ENCODE measurements at regions not wholly inside any gene's neighbourhood (a gene's known extent, or its start where the extent isn't known, plus 50 kb on each side); places are given as distances from the start of the nearest gene placed in this dataset.

DNA sequence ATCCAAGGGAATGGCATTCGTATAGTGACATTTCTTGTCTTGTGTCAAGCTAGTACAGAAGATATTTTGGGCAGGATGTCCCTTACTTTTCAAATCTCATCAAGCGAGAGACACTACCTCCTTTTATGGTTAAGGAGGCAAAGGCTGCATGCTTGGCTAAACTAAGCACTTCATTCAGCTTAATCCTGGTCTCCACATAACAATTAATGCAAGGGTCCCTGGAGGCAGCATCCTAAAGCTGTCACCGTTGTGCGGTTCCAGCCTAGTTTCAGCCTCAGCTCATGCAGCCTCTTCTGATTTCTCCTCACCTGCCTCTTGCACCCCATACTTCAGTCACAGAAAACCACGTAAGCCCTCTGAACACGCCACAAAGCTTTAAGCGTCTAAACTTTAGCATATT lies 67.1 kb upstream of the SLC22A23 start:
- DNase-seq (ENCODE audit: extremely low spot score): no peak
- TF ChIP-seq ELF4 (IDR thresholded peaks at IDR 0.05) (no peak), FOXA1 (IDR thresholded peaks at IDR 0.05) (no peak), SP1 (IDR thresholded peaks at IDR 0.05) (no peak), TARDBP (IDR thresholded peaks at IDR 0.05) (no peak), CTBP1 (IDR thresholded peaks at IDR 0.05; ENCODE audit: borderline replicate concordance) (no peak), ARNT (IDR thresholded peaks at IDR 0.05) (no peak), FOXM1 (IDR thresholded peaks at IDR 0.05; ENCODE audit: borderline replicate concordance) (no peak), LEF1 (IDR thresholded peaks at IDR 0.05; ENCODE audit: borderline replicate concordance) (no peak)
- CTCF ChIA-PET: interaction anchor here (1.0 kb wide), 1 partner anchor 209 kb away, joined by 3 read pairs; no protein-coding TSS in a partner anchor
- POLR2A ChIA-PET: interaction anchor here (0.7 kb wide), 1 partner anchor 8 kb away, joined by 3 read pairs; no protein-coding TSS in a partner anchor

DNA sequence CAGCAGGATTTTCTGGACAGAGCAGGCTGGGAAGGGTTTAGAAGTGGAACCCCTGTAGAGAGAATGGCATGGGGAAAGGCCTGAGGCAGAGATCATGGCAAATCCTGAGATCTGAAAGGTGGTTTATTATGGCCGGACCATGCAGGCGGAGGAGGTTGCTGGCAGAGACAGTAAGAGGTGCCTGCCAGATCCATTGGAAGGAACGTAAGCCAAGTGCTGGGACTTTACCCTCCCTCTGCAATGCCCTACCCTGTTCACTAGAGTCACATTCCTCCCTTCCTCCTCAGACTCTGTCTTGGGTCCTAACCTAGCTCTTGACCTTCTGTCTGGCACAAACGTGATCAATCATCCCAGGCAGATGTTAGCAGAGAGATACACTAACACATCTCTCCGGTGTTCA lies 66.4 kb upstream of the SLC22A23 start:
- ChIA-PET POLR2A (no interaction called here), CTCF (interaction anchor here (1.0 kb wide), 1 partner anchor 210 kb away, joined by 3 read pairs; no protein-coding TSS in a partner anchor)
- TF ChIP-seq TARDBP (IDR thresholded peaks at IDR 0.05): no peak
- no peak for TF ChIP-seq LEF1 (IDR thresholded peaks at IDR 0.05; ENCODE audit: borderline replicate concordance)
- TF ChIP-seq NFRKB (IDR thresholded peaks at IDR 0.05): no peak
- TF ChIP-seq FOXM1 (IDR thresholded peaks at IDR 0.05; ENCODE audit: borderline replicate concordance): no peak
- TF ChIP-seq FOXK2 (IDR thresholded peaks at IDR 0.05): no peak
- TF ChIP-seq BHLHE40 (IDR thresholded peaks at IDR 0.05; ENCODE audit: borderline replicate concordance): no peak
- TF ChIP-seq SUZ12 (IDR thresholded peaks at IDR 0.05): no peak
- TF ChIP-seq FOXA1 (IDR thresholded peaks at IDR 0.05): no peak
- no peak for TF ChIP-seq ELF4 (IDR thresholded peaks at IDR 0.05)
- no peak for TF ChIP-seq ZNF384 (IDR thresholded peaks at IDR 0.05)
- TF ChIP-seq, protein P1, sequence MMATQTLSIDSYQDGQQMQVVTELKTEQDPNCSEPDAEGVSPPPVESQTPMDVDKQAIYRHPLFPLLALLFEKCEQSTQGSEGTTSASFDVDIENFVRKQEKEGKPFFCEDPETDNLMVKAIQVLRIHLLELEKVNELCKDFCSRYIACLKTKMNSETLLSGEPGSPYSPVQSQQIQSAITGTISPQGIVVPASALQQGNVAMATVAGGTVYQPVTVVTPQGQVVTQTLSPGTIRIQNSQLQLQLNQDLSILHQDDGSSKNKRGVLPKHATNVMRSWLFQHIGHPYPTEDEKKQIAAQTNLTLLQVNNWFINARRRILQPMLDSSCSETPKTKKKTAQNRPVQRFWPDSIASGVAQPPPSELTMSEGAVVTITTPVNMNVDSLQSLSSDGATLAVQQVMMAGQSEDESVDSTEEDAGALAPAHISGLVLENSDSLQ (IDR thresholded peaks at IDR 0.05): no peak
- TF ChIP-seq CTBP1 (IDR thresholded peaks at IDR 0.05; ENCODE audit: borderline replicate concordance): no peak
- no peak for TF ChIP-seq HDGF (IDR thresholded peaks at IDR 0.05; ENCODE audit: borderline replicate concordance)
- no peak for TF ChIP-seq L3MBTL2 (conservative IDR thresholded peaks at IDR 0.05)
- TF ChIP-seq SP1 (IDR thresholded peaks at IDR 0.05): no peak
- no peak for TF ChIP-seq ARNT (IDR thresholded peaks at IDR 0.05)
- DNase-seq (ENCODE audit: extremely low spot score): no peak

DNA sequence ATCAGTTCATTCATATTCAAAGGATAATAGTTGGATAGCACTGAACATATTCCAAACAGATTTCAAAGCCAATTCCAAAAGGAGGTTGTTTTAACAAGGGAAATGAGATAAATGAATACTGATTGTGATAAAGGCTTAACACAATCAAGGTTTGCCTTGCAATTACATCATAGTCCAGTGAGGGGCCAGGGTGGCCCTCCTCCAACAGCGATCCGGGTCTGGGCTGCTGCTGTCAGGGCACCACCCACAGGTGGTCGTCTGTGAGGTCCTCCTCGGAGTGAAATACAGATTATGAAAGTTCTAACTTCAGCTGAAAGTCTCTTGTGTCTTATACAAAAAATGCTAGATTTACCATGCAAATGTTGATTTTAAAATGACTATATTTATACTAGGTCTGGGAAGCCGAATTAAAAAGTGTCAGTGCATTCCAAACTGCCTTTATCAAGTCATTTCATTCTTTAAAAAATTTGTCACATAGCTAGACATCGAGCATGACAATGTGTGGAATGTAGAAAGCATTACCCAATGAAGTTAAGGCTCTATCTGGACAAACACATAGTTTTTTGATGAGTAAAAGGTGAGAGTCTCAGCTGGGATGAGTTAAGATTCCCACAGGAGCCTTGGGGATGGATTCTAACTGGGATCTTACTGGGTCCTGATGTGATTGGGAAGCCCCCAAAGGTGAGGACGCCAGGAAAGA lies 65.9 kb upstream of the SLC22A23 start:
- no peak for TF ChIP-seq FOXK2 (IDR thresholded peaks at IDR 0.05)
- TF ChIP-seq FOXM1 (IDR thresholded peaks at IDR 0.05; ENCODE audit: borderline replicate concordance): no peak
- no peak for TF ChIP-seq TARDBP (IDR thresholded peaks at IDR 0.05)
- no peak for TF ChIP-seq NFRKB (IDR thresholded peaks at IDR 0.05)
- TF ChIP-seq ELF4 (IDR thresholded peaks at IDR 0.05): no peak
- no peak for TF ChIP-seq ARNT (IDR thresholded peaks at IDR 0.05)
- no peak for TF ChIP-seq L3MBTL2 (conservative IDR thresholded peaks at IDR 0.05)
- no peak for TF ChIP-seq SP1 (IDR thresholded peaks at IDR 0.05)
- POLR2A ChIA-PET: no interaction called here
- no peak for DNase-seq (ENCODE audit: extremely low spot score)
- CTCF ChIA-PET: no interaction called here

DNA sequence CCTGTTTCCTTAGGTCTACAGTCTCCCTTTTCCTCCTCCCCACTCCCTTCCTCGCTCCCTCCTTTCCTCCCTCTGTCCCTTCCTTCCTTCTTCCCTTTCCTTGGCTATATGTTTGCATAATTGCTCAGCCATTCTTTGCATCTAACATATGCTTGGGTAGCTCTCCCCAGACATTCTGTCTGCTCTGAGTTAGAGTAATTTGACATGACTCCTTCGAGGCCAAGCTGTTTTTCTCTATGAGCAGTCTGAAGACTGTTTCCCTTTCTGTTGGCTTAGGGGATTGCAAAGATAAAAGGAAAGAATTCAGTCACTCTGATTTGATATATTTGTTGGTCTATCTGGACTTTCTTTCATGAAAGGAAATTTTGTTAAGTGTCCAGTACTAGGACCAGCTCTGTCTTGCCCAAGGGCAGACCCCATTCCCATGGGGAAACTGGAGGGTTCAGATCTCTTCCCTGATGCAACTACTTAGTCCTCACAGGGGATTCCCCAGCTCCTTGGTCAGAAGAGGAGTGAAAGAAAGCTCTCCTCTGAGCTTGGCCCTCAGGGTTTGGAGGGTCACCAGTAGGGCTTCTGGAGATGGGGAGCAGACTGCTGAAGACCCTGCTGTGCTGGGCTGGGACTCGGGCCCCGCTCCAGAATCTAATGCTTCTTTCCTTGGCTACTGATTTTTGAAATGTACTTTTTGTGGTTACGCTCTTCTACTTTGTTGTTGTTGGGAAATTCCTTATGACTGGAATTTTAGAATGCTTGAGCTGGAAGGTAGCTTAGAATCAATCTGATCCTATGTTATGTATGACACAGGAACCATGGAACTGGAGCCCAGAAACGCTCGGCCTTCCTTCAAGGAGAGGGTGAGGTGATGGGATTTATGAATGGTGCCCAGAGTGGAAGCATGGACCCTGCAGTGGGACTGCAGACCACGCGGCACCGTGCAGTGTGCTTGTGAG lies 63.7 kb upstream of the SLC22A23 start:
- CTCF ChIA-PET: no interaction called here
- POLR2A ChIA-PET: no interaction called here
- no peak for TF ChIP-seq FOXM1 (IDR thresholded peaks at IDR 0.05; ENCODE audit: borderline replicate concordance)
- no peak for TF ChIP-seq LEF1 (IDR thresholded peaks at IDR 0.05; ENCODE audit: borderline replicate concordance)
- TF ChIP-seq BHLHE40 (IDR thresholded peaks at IDR 0.05; ENCODE audit: borderline replicate concordance): no peak
- DNase-seq (ENCODE audit: extremely low spot score): no peak

DNA sequence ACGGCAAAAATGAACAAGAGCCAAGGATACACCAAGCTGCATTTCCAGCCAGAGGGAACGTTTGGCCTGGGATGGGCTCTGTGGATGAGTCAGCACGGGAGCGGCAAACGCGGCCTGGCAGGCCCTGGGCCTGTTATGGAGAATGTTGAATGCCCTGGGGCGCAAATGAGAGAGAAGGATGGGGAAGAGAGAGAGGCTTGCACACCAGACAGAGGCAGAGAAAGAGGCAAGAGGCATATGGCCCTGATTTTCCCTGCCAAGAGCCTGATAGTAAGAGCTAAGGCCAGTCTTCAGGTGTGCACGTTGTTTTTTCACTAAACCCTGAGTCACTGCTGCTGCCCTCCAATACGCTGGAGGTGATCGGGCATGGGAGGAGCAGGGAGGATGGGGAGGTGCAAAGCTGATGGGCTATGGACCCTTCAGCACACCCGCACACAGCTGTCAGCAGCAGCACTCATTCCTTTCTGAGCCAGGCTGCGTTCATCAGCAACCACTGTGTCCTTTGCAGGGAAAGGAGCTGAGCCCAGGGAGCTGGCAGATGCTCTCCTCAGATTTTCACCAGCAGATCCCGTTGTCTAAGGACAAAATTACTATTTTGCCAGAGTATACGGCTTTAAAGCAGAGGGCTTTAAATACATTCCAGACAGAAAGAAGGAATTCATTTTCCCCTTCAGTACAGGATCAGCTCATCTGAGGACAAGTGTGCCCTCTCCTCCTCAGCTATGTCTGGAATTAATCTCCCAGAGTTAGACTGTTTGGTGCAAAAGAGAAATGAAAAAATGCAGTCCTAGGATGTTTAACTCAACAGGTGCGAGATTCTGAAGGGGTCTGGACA lies 61.7 kb upstream of the SLC22A23 start:
- DNase-seq (ENCODE audit: extremely low spot score): no peak
- ChIA-PET POLR2A (interaction anchor here (0.5 to 1.2 kb wide), 2 partner anchors 21 to 97 kb away, joined by 3 read pairs; no protein-coding TSS in a partner anchor), CTCF (interaction anchor here (1.0 kb wide), 1 partner anchor 44 kb away, joined by 3 read pairs; no protein-coding TSS in a partner anchor)
- no peak for TF ChIP-seq ARNT (IDR thresholded peaks at IDR 0.05)
- TF ChIP-seq ELF4 (IDR thresholded peaks at IDR 0.05): no peak
- TF ChIP-seq TARDBP (IDR thresholded peaks at IDR 0.05): no peak
- TF ChIP-seq NFRKB (IDR thresholded peaks at IDR 0.05): no peak

DNA sequence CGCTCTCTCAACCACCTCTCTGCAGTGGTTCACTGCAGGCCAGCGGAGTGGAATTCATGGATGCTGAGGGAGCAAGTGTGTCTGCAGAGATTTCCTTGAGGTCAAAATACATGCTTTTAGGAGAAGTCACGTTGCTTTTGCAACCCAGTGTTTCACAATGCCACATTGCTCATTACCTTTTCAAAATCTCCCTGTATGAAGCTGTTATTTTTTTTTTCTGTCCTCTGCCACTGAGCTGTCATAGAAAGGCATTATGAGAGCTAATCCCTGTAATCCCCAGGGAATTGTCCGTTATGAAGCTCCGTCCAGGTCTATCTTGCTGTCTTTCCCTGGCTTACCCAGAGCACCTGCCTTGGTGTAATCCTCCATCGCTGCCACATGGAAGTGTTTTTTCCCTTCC lies 60.5 kb upstream of the SLC22A23 start:
- no peak for DNase-seq (ENCODE audit: extremely low spot score)
- no peak for TF ChIP-seq TARDBP (IDR thresholded peaks at IDR 0.05)
- TF ChIP-seq ELF4 (IDR thresholded peaks at IDR 0.05): no peak
- TF ChIP-seq NFRKB (IDR thresholded peaks at IDR 0.05): no peak
- no peak for TF ChIP-seq ARNT (IDR thresholded peaks at IDR 0.05)
- TF ChIP-seq SP1 (IDR thresholded peaks at IDR 0.05): no peak
- no peak for TF ChIP-seq L3MBTL2 (conservative IDR thresholded peaks at IDR 0.05)
- no peak for TF ChIP-seq FOXK2 (IDR thresholded peaks at IDR 0.05)
- TF ChIP-seq, protein P1 (IDR thresholded peaks at IDR 0.05): no peak
- no peak for TF ChIP-seq CTBP1 (IDR thresholded peaks at IDR 0.05; ENCODE audit: borderline replicate concordance)
- ChIA-PET CTCF (no interaction called here), POLR2A (interaction anchor here (0.8 kb wide), 1 partner anchor 179 kb away, joined by 3 read pairs; no protein-coding TSS in a partner anchor)
